ENCODE measurements at regions not wholly inside any gene's neighbourhood (a gene's known extent, or its start where the extent isn't known, plus 50 kb on each side); places are given as distances from the start of the nearest gene placed in this dataset.
"Not testable (repeated sequence)": the region's sequence is repeated elsewhere in the genome, so short reads cannot be mapped to it uniquely, and the experiment has no call there.

DNA sequence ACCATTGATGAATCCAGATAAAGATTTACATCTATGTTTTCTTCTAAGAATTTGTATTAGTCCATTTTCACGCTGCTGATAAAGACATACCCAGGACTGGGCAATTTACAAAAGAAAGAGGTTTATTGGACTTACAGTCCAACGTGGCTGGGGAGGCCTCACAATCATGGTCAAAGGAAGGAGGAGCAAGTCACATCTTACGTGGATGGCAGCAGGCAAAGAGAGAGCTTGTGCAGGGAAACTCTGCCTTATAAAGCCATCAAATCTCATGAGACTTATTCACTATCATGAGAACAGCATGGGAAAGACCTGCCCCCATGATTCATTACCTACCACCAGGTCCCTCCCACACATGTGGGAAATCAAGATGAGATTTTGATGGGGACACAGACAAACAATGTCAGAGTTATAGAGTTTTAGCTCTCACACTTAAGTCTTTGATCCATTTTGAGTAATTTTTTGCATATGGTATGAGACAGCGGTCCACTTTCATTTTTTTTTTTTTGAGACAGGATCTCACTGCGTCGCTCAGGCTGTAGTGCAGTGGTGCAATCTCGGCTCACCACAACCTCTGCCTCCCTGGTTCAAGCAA is 53.5 kb upstream of the JADE2 start:
- peak in 1 of 5 donors; percentile 7 for DNase-seq
- H3K27ac ChIP-seq (ENCODE audit: low read depth in 2 of 2, low read length in 2 of 2); intact Hi-C loops (cut with DNase I); H3K36me3 ChIP-seq (ENCODE audit: control insufficient read depth in 2 of 3, insufficient read depth in 3 of 3, low read length in 3 of 3); H3K9ac ChIP-seq (ENCODE audit: low read length in 3 of 3); FAIRE-seq; H3K27me3 ChIP-seq (ENCODE audit: control insufficient read depth, insufficient read depth, low read length); H3K4me3 ChIP-seq (ENCODE audit: low read length in 3 of 3); H3K4me1 ChIP-seq (ENCODE audit: control insufficient read depth in 2 of 3, insufficient read depth in 2 of 3, low read depth in 1 of 3, low read length in 3 of 3); H3K9me3 ChIP-seq (ENCODE audit: control insufficient read depth in 2 of 3, insufficient read depth in 1 of 3, low read length in 3 of 3): not testable (repeated sequence)

DNA sequence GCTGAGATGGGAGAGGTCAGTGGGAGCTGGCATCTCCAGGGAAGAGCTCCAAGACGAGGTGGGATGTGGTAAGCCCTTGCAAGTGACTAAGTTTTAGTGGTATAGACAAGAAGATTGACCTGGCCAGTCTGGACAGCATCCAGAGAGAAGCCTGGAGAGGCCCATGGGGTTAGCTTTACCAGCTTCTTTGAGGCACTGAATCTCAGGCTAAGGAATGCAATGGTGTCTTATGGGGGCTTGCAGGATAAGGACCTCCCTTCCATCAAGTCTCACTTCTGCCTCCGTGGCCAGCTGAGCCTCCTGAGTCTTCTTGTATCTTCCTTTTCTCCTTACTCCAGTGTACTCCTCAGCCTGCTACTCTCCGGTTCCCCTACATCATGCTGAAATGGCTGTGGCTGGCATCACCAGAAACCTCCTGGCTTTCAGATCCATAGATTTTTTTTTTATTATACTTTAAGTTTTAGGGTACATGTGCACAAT is 56.5 kb upstream of the JADE2 start:
- no peak for FAIRE-seq

DNA sequence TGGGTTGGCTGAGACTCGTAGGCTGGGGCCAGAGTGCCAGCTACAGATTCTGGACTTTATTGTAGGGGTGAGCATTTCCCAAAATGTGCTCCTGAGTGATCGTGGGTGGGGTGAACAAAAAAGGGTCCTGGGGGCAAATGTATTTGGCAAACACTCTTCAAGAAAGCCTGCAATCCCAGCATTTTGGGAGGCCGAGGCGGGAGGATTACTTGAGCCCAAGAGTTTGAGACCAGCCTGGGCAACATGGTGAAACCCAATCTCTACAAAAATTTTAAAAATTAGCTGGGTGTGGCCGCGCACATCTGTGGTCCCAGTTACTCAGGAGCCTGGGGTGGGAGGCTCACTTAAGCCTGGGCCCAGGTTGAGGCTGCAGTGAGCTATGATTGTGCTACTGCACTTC is 55.5 kb upstream of the CDKN2AIPNL start:
- Histone ChIP-seq H3K9me3 (ENCODE audit: control insufficient read depth in 2 of 3, insufficient read depth in 1 of 3, low read length in 3 of 3) (no peaks in the 10 kb centered on the region), H3K36me3 (ENCODE audit: control insufficient read depth in 2 of 3, insufficient read depth in 3 of 3, low read length in 3 of 3) (no peaks in the 10 kb centered on the region), H3K9ac (ENCODE audit: low read length in 3 of 3) (no peak overlapping the region), H3K27ac (ENCODE audit: low read depth in 2 of 2, low read length in 2 of 2) (peak overlapping the region in 1 of 2 donors; percentile 98), H3K27me3 (ENCODE audit: control insufficient read depth, insufficient read depth, low read length) (no peaks in the 10 kb centered on the region), H3K4me3 (ENCODE audit: low read length in 3 of 3) (no peak overlapping the region), H3K4me1 (ENCODE audit: control insufficient read depth in 2 of 3, insufficient read depth in 2 of 3, low read depth in 1 of 3, low read length in 3 of 3) (peaks cover 0 to 17% (median 14%) of the 10 kb centered on the region in 3 donors)
- FAIRE-seq, result no peak
- intact Hi-C loops (cut with DNase I), result no loop called here
- TF ChIP-seq, protein P1, sequence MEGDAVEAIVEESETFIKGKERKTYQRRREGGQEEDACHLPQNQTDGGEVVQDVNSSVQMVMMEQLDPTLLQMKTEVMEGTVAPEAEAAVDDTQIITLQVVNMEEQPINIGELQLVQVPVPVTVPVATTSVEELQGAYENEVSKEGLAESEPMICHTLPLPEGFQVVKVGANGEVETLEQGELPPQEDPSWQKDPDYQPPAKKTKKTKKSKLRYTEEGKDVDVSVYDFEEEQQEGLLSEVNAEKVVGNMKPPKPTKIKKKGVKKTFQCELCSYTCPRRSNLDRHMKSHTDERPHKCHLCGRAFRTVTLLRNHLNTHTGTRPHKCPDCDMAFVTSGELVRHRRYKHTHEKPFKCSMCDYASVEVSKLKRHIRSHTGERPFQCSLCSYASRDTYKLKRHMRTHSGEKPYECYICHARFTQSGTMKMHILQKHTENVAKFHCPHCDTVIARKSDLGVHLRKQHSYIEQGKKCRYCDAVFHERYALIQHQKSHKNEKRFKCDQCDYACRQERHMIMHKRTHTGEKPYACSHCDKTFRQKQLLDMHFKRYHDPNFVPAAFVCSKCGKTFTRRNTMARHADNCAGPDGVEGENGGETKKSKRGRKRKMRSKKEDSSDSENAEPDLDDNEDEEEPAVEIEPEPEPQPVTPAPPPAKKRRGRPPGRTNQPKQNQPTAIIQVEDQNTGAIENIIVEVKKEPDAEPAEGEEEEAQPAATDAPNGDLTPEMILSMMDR (IDR thresholded peaks at IDR 0.05; ENCODE audit: borderline replicate concordance, extremely low read depth, insufficient read depth), result no peak
- peak in 1 of 5 donors; percentile 61 for DNase-seq

More for the DNA sequence above, 56.5 kb upstream of the JADE2 start:
- H3K4me1 ChIP-seq (ENCODE audit: control insufficient read depth in 2 of 3, insufficient read depth in 2 of 3, low read depth in 1 of 3, low read length in 3 of 3), result peaks cover 0 to 17% (median 14%) of the 10 kb centered on the region in 3 donors
- no peak overlapping the region for H3K9ac ChIP-seq (ENCODE audit: low read length in 3 of 3)
- H3K27ac ChIP-seq (ENCODE audit: low read depth in 2 of 2, low read length in 2 of 2), result no peak overlapping the region
- TF ChIP-seq, protein P1 (IDR thresholded peaks at IDR 0.05; ENCODE audit: borderline replicate concordance, extremely low read depth, insufficient read depth), result no peak
- no peaks in the 10 kb centered on the region for H3K9me3 ChIP-seq (ENCODE audit: control insufficient read depth in 2 of 3, insufficient read depth in 1 of 3, low read length in 3 of 3)
- intact Hi-C loops (cut with DNase I), result no loop called here
- no peaks in the 10 kb centered on the region for H3K27me3 ChIP-seq (ENCODE audit: control insufficient read depth, insufficient read depth, low read length)
- no peaks in the 10 kb centered on the region for H3K36me3 ChIP-seq (ENCODE audit: control insufficient read depth in 2 of 3, insufficient read depth in 3 of 3, low read length in 3 of 3)
- no peak overlapping the region for H3K4me3 ChIP-seq (ENCODE audit: low read length in 3 of 3)
- peak in 1 of 5 donors; percentile 37 for DNase-seq

DNA sequence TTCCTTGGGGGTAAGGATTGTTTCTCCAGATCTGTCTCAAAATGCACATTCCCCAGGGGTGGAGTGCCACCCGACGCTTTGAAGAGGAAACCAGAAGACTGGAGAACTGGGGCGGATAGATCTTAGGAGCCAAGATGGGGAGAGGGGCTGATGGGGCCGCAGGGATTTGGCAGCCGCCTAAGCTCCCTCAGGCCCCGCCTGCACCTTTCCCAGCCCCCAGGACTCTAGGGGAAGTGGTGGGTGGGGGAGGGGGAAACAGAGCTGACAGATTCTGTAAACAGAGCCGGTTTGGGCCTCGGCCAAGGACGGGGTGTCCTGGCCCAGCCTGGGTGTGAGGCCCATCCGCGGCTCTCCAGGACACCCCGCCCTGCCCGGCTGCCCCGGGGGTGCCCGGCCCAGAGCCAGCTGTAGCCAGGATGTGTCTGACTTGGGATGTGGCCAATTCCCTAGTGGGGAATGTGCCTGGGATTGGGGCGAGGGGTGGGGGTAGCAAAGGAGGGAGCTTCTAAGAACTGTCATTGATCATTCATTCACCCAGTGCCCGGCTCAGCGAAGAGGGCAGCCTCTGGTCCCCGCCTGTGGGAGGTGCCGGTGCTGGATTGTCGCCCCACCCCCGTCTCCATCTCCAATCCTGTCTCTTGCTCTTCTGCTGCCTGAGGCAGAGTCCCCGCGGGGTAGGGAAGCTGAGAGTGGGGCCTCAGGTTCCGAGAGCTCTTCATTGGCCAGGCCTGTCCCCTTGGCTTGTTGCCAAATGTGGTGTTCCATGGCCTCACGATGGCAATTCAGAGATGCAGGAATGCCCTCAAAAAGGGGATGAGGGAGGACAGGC is 54.8 kb upstream of the CDKN2AIPNL start:
- no peaks in the 10 kb centered on the region for H3K36me3 ChIP-seq (ENCODE audit: control insufficient read depth in 2 of 3, insufficient read depth in 3 of 3, low read length in 3 of 3)
- H3K27me3 ChIP-seq (ENCODE audit: control insufficient read depth, insufficient read depth, low read length), result no peaks in the 10 kb centered on the region
- DNase-seq (peak; percentile 49 to 99 (median 78)), FAIRE-seq (no peak)
- intact Hi-C loops (cut with DNase I), result no loop called here
- peak overlapping the region; percentile 91 to 98 for H3K27ac ChIP-seq (ENCODE audit: low read depth in 2 of 2, low read length in 2 of 2)
- H3K4me3 ChIP-seq (ENCODE audit: low read length in 3 of 3), result peak overlapping the region; percentile 46 to 74 (median 61)
- H3K9me3 ChIP-seq (ENCODE audit: control insufficient read depth in 2 of 3, insufficient read depth in 1 of 3, low read length in 3 of 3), result no peaks in the 10 kb centered on the region
- TF ChIP-seq, protein P1 (IDR thresholded peaks at IDR 0.05; ENCODE audit: borderline replicate concordance, extremely low read depth, insufficient read depth), result no peak
- peaks cover 0 to 17% (median 14%) of the 10 kb centered on the region in 3 donors for H3K4me1 ChIP-seq (ENCODE audit: control insufficient read depth in 2 of 3, insufficient read depth in 2 of 3, low read depth in 1 of 3, low read length in 3 of 3)
- peak overlapping the region in 2 of 3 donors; percentile 54 to 76 for H3K9ac ChIP-seq (ENCODE audit: low read length in 3 of 3)
